ACC112 (cell line): ENCODE measurements at regions not wholly inside any gene's neighbourhood (a gene's known extent, or its start where the extent isn't known, plus 50 kb on each side); places are given as distances from the start of the nearest gene placed in this dataset.
"Not testable (repeated sequence)": the region's sequence is repeated elsewhere in the genome, so short reads cannot be mapped to it uniquely, and the experiment has no call there.

Experiments used
- H2AFZ ChIP-seq: fragments of 200-600 bp; sonication (generic); one replicate; pipeline ENCODE4 v1.6.0; 2017; ENCODE audit warnings: antibody characterized with exemption, low read length; ENCODE audit not compliant: unreplicated experiment
- H3K27ac ChIP-seq: fragments of 200-600 bp; sonication (generic); 2 replicates; pipeline ENCODE4 v1.5.1; 2014; ENCODE audit warnings: low read depth, mild to moderate bottlenecking, antibody characterized with exemption, low read length, moderate library complexity
- H3K27me3 ChIP-seq: fragments of 200-600 bp; sonication (generic); 2 replicates; pipeline ENCODE4 v1.6.1; 2014; ENCODE audit warnings: mild to moderate bottlenecking, antibody characterized with exemption, low read length, moderate library complexity, mixed read lengths; ENCODE audit not compliant: insufficient read depth
- H3K36me3 ChIP-seq: fragments of 200-600 bp; sonication (generic); 2 replicates; pipeline ENCODE4 v1.6.1; 2016; ENCODE audit warnings: mild to moderate bottlenecking, antibody characterized with exemption, low read length, moderate library complexity, mixed read lengths; ENCODE audit not compliant: insufficient read depth
- H3K4me1 ChIP-seq: fragments of 200-600 bp; sonication (generic); one replicate; pipeline ENCODE4 v1.6.1; 2016; ENCODE audit warnings: low read length, mixed read lengths; ENCODE audit not compliant: insufficient read depth, unreplicated experiment, control insufficient read depth
- H3K4me3 ChIP-seq: fragments of 200-600 bp; sonication (generic); 2 replicates; pipeline ENCODE4 v1.5.1; 2014; ENCODE audit warnings: mild to moderate bottlenecking, low read depth, low read length
- H3K79me2 ChIP-seq: fragments of 200-600 bp; sonication (generic); one replicate; pipeline ENCODE4 v1.6.0; 2016; ENCODE audit warnings: low read length; ENCODE audit not compliant: control insufficient read depth, unreplicated experiment, insufficient read depth

- Histone ChIP-seq H2AFZ (no peak overlapping the region), H3K4me1 (no peaks in the 10 kb centered on the region)
Observed at GRCh38 chr3:161644891-161645635, 148.5 kb downstream of the OTOL1 start.

GRCh38 chr3:161647936-161648470 lies 151.4 kb downstream of the OTOL1 start:
- Histone ChIP-seq H3K79me2 (no peaks in the 10 kb centered on the region), H3K4me1 (no peaks in the 10 kb centered on the region), H3K4me3 (no peak overlapping the region), H3K36me3 (no peaks in the 10 kb centered on the region), H3K27ac (no peak overlapping the region), H2AFZ (no peak overlapping the region), H3K27me3 (peaks cover 6% of the 10 kb centered on the region)

More at GRCh38 chr3:161644891-161645635, 148.5 kb downstream of the OTOL1 start:
- H3K27ac ChIP-seq: no peak overlapping the region
- H3K79me2 ChIP-seq: no peaks in the 10 kb centered on the region
- peaks cover 6% of the 10 kb centered on the region; the same call in 1 of the 2 replicates for H3K27me3 ChIP-seq
- no peaks in the 10 kb centered on the region for H3K36me3 ChIP-seq
- no peak overlapping the region for H3K4me3 ChIP-seq

- H3K4me3 ChIP-seq: no peak overlapping the region
- H3K36me3 ChIP-seq: no peaks in the 10 kb centered on the region
- H3K79me2 ChIP-seq: no peaks in the 10 kb centered on the region
- no peaks in the 10 kb centered on the region for H3K4me1 ChIP-seq
- H3K27ac ChIP-seq: no peak overlapping the region
- peaks cover 6% of the 10 kb centered on the region for H3K27me3 ChIP-seq
- H2AFZ ChIP-seq: no peak overlapping the region
Observed at GRCh38 chr3:161649900-161650484, 153.4 kb downstream of the OTOL1 start.

GRCh38 chr3:161657786-161658185 lies 161.2 kb downstream of the OTOL1 start:
- Histone ChIP-seq H3K27me3 (no peaks in the 10 kb centered on the region), H3K4me3 (no peak overlapping the region), H3K4me1 (no peaks in the 10 kb centered on the region), H3K27ac (no peak overlapping the region), H3K36me3 (no peaks in the 10 kb centered on the region), H2AFZ (no peak overlapping the region), H3K79me2 (no peaks in the 10 kb centered on the region)

- no peaks in the 10 kb centered on the region for H3K4me1 ChIP-seq
- H3K4me3 ChIP-seq: no peak overlapping the region
- no peaks in the 10 kb centered on the region for H3K36me3 ChIP-seq
- no peaks in the 10 kb centered on the region for H3K79me2 ChIP-seq
- H3K27ac ChIP-seq: no peak overlapping the region
- H3K27me3 ChIP-seq: no peaks in the 10 kb centered on the region
- no peak overlapping the region for H2AFZ ChIP-seq
Observed at GRCh38 chr3:161671141-161671540, 174.5 kb downstream of the OTOL1 start.

- Histone ChIP-seq H3K4me1 (no peaks in the 10 kb centered on the region), H3K4me3 (no peak overlapping the region), H3K27ac (no peak overlapping the region), H3K27me3 (no peaks in the 10 kb centered on the region), H3K79me2 (no peaks in the 10 kb centered on the region), H3K36me3 (no peaks in the 10 kb centered on the region), H2AFZ (no peak overlapping the region)
Observed at GRCh38 chr3:161672478-161672877, 175.9 kb downstream of the OTOL1 start.

- no peaks in the 10 kb centered on the region for H3K4me1 ChIP-seq
- no peak overlapping the region for H3K4me3 ChIP-seq
- no peaks in the 10 kb centered on the region for H3K79me2 ChIP-seq
- no peaks in the 10 kb centered on the region for H3K36me3 ChIP-seq
- no peaks in the 10 kb centered on the region for H3K27me3 ChIP-seq
- no peak overlapping the region for H2AFZ ChIP-seq
- no peak overlapping the region for H3K27ac ChIP-seq
Observed at GRCh38 chr3:161673866-161674265, 177.3 kb downstream of the OTOL1 start.

- H3K4me1 ChIP-seq: no peaks in the 10 kb centered on the region
- no peaks in the 10 kb centered on the region for H3K27me3 ChIP-seq
- H3K36me3 ChIP-seq: no peaks in the 10 kb centered on the region
- H3K27ac ChIP-seq: no peak overlapping the region
- no peak overlapping the region for H3K4me3 ChIP-seq
- no peak overlapping the region for H2AFZ ChIP-seq
- H3K79me2 ChIP-seq: no peaks in the 10 kb centered on the region
Observed at GRCh38 chr3:161674402-161674801, 177.8 kb downstream of the OTOL1 start.

- H2AFZ ChIP-seq, H3K4me1 ChIP-seq, H3K4me3 ChIP-seq, H3K36me3 ChIP-seq, H3K79me2 ChIP-seq, H3K27me3 ChIP-seq, H3K27ac ChIP-seq: not testable (repeated sequence)
Observed at GRCh38 chr3:161681831-161682230, 185.2 kb downstream of the OTOL1 start.

- Histone ChIP-seq H3K27me3 (no peaks in the 10 kb centered on the region), H3K27ac (no peak overlapping the region), H3K79me2 (no peaks in the 10 kb centered on the region), H2AFZ (no peak overlapping the region), H3K4me1 (no peaks in the 10 kb centered on the region), H3K4me3 (no peak overlapping the region), H3K36me3 (no peaks in the 10 kb centered on the region)
Observed at GRCh38 chr3:161682715-161683114, 186.1 kb downstream of the OTOL1 start.
